ENCODE measurements at regions not wholly inside any gene's neighbourhood (a gene's known extent, or its start where the extent isn't known, plus 50 kb on each side); places are given as distances from the start of the nearest gene placed in this dataset.

- Histone ChIP-seq H3K79me1 (ENCODE audit: low read depth, low read length) (no peaks in the 10 kb centered on the region), H2AFZ (ENCODE audit: low read length) (0 out of 2 replicates have a peak overlapping the region, but pooled peaks have one; percentile 15), H3K14ac (ENCODE audit: insufficient read length) (no peak overlapping the region), H3K4me3 (ENCODE audit: extremely low read depth in 1 of 4, insufficient read depth in 2 of 4, low read depth in 3 of 4, low read length in 4 of 4) (no peak overlapping the region), H3K79me2 (ENCODE audit: control insufficient read depth in 1 of 2, insufficient read depth in 2 of 2, low read length in 2 of 2) (no peaks in the 10 kb centered on the region), H4K91ac (replicated peaks; ENCODE audit: insufficient read length, low read length) (no peak overlapping the region), H4K8ac (ENCODE audit: extremely low read depth, insufficient read depth, low read length) (no peak overlapping the region), H4K5ac (ENCODE audit: insufficient read length, low read depth, low read length) (no peak overlapping the region), H3K56ac (replicated peaks; ENCODE audit: insufficient read length, low read depth, low read length) (no peak overlapping the region), H2BK120ac (replicated peaks; ENCODE audit: low read depth, low read length) (no peak overlapping the region), H3K18ac (ENCODE audit: extremely low read depth, low read length) (no peak overlapping the region), H3K23ac (ENCODE audit: insufficient read length) (no peak overlapping the region), H3K9ac (replicated peaks in 1 of 4; ENCODE audit: extremely low read depth in 1 of 4, low read depth in 3 of 4, low read length in 3 of 4) (no peak overlapping the region), H3K4me1 (replicated peaks in 1 of 4; ENCODE audit: control insufficient read depth in 3 of 4, insufficient read depth in 4 of 4, low read length in 3 of 4) (no peaks in the 10 kb centered on the region), H3K36me3 (ENCODE audit: control insufficient read depth in 2 of 4, insufficient read depth in 4 of 4, low read length in 3 of 4) (no peaks in the 10 kb centered on the region), H2BK15ac (ENCODE audit: low read length) (no peak overlapping the region), H2BK5ac (ENCODE audit: low read depth, low read length) (no peak overlapping the region), H3K4me2 (ENCODE audit: insufficient read depth in 1 of 2, low read depth in 2 of 2, low read length in 2 of 2) (no peak overlapping the region), H3K9me3 (ENCODE audit: insufficient read depth in 2 of 2, low read depth in 1 of 2, low read length in 1 of 2) (no peaks in the 10 kb centered on the region), H2BK12ac (ENCODE audit: low read depth, low read length) (no peak overlapping the region), H2AK5ac (ENCODE audit: low read depth, low read length) (no peak overlapping the region), H3K23me2 (ENCODE audit: low read depth, low read length) (no peaks in the 10 kb centered on the region), H3K4ac (replicated peaks; ENCODE audit: insufficient read length, low read depth, low read length) (no peak overlapping the region), H4K20me1 (replicated peaks in 1 of 2; ENCODE audit: control insufficient read depth in 1 of 2, insufficient read depth in 2 of 2, low read length in 2 of 2) (no peaks in the 10 kb centered on the region), H3K27ac (ENCODE audit: low read depth, low read length) (no peak overlapping the region), H2BK20ac (ENCODE audit: low read length) (no peak overlapping the region), H3K27me3 (replicated peaks in 1 of 4; ENCODE audit: control insufficient read depth in 3 of 4, extremely low read depth in 1 of 4, insufficient read depth in 3 of 4, low read length in 3 of 4) (no peaks in the 10 kb centered on the region)
- ChIA-PET CTCF (ENCODE audit: partially characterized antibody) (interaction anchor here (0.7 to 3.2 kb wide), 12 partner anchors 10 to 1076 kb away, joined by 3 to 18 read pairs (median 3); no protein-coding TSS in a partner anchor), POLR2A (ENCODE audit: partially characterized antibody) (no interaction called here)
- FAIRE-seq (no peak), DNase-seq (ENCODE audit: low read depth in 1 of 2, low spot score in 2 of 2) (no peak)
- WGBS, 2 experiments (ENCODE audit: extremely low coverage in 1 of 2, insufficient coverage in 1 of 2, insufficient read length in 1 of 2, insufficient replicate concordance in 2 of 2, low coverage in 1 of 2, low lambda C conversion rate in 2 of 2, missing lambda C conversion rate in 1 of 2) = 89% methylated on average over 1 of the region's 1 CpG; no CpG with 5 or more reads in 1 of the 2 experiments
- TF ChIP-seq SIRT6 (IDR thresholded peaks at IDR 0.05; ENCODE audit: low read length) (no peak), PHF8 (conservative IDR thresholded peaks at IDR 0.05; ENCODE audit: low read depth, low read length) (no peak), SRF (IDR thresholded peaks at IDR 0.05; ENCODE audit: low read depth, low read length) (no peak), BRCA1 (IDR thresholded peaks at IDR 0.05; ENCODE audit: low read depth, low read length) (no peak), RAD21 (IDR thresholded peaks at IDR 0.05 in 1 of 2, conservative IDR thresholded peaks at IDR 0.05 in 1 of 2; ENCODE audit: low read depth in 2 of 2, low read length in 2 of 2) (peak; percentile 55 to 58), ATF2 (IDR thresholded peaks at IDR 0.05; ENCODE audit: low read length) (no peak), CTCF (IDR thresholded peaks at IDR 0.05; ENCODE audit: control extremely low read depth in 1 of 3, insufficient read depth in 1 of 3, low read depth in 1 of 3, low read length in 3 of 3) (peak in 1 of 3 experiments; percentile 20; a peak in 2 of 4 replicates), MAFK (IDR thresholded peaks at IDR 0.05; ENCODE audit: low read depth, low read length) (no peak)
Observed at GRCh38 chr3:89562373-89562772, 455.0 kb downstream of the EPHA3 start.

All from H1 (cell line).